Tibial nerve (tissue), 4 donors: ENCODE measurements at regions not wholly inside any gene's neighbourhood (a gene's known extent, or its start where the extent isn't known, plus 50 kb on each side); places are given as distances from the start of the nearest gene placed in this dataset.

Source experiments
- EP300 ChIP-seq, 2 donors: sonication (generic); formaldehyde crosslinking; IDR thresholded peaks; one replicate each; pipeline ENCODE4 v1.6.1; 2017; ENCODE audit warnings: antibody characterized with exemption in 2 of 2, mild to moderate bottlenecking in 1 of 2
- POLR2A ChIP-seq, 2 donors: fragments of 450-650 bp; IDR thresholded peaks; one replicate each; pipeline ENCODE4 v1.6.1; 2017; ENCODE audit warnings: antibody characterized with exemption in 2 of 2, mild to moderate bottlenecking in 2 of 2, moderate library complexity in 2 of 2
- TF ChIP-seq, protein P1 (sequence below), 5 experiments: fragments of 200-600 bp in 3 of 5; fragments of 450-650 bp in 2 of 5; sonication (generic) in 3 of 5; IDR thresholded peaks; one replicate each; pipeline ENCODE4 v1.5.1; 2016 to 2019; ENCODE audit warnings: antibody characterized with exemption in 5 of 5, mild to moderate bottlenecking in 3 of 5, moderate library complexity in 2 of 5

DNA sequence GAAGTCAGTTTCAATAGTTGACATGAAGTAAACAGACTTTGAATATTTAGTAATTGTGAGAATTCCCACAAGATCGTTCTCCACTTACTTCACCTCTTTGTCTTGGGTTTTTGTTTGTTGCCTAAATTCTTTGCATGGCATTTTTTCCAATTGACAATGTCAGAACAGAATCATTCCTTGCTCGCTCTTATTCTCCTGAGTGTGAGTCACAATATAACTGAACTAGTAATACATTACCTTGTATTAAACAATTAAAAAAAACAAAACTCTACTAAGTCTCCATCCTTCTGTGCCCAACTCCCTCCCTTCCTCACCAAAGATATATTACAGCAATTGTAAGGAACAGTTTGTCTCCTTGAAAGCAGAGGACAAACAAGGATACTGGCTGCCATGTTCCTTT is 638.8 kb upstream of the NOVA1 start:
- TF ChIP-seq POLR2A (IDR thresholded peaks at IDR 0.05), result no peak
- TF ChIP-seq, protein P1, sequence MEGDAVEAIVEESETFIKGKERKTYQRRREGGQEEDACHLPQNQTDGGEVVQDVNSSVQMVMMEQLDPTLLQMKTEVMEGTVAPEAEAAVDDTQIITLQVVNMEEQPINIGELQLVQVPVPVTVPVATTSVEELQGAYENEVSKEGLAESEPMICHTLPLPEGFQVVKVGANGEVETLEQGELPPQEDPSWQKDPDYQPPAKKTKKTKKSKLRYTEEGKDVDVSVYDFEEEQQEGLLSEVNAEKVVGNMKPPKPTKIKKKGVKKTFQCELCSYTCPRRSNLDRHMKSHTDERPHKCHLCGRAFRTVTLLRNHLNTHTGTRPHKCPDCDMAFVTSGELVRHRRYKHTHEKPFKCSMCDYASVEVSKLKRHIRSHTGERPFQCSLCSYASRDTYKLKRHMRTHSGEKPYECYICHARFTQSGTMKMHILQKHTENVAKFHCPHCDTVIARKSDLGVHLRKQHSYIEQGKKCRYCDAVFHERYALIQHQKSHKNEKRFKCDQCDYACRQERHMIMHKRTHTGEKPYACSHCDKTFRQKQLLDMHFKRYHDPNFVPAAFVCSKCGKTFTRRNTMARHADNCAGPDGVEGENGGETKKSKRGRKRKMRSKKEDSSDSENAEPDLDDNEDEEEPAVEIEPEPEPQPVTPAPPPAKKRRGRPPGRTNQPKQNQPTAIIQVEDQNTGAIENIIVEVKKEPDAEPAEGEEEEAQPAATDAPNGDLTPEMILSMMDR (IDR thresholded peaks at IDR 0.05), result no peak
- TF ChIP-seq EP300 (IDR thresholded peaks at IDR 0.05), result no peak
